ENCODE measurements at regions not wholly inside any gene's neighbourhood (a gene's known extent, or its start where the extent isn't known, plus 50 kb on each side); places are given as distances from the start of the nearest gene placed in this dataset.
A peak's percentile ranks its signal among the peaks of the same experiment; 100 is the strongest.

- in situ Hi-C loops (cut with HindIII; ENCODE audit: low pct_unique_long_range_greater_than_20kb, low sequenced_read_pairs) = loop anchor here (10.0 to 25.0 kb wide), 2 partner anchors 239 to 327 kb away; no protein-coding TSS in a partner anchor
- Histone ChIP-seq H3K4me1 (ENCODE audit: control insufficient read depth, insufficient read depth, low read length) (peaks cover 61% of the 10 kb centered on the region), H3K36me3 (ENCODE audit: control insufficient read depth, insufficient read depth, low read length) (no peaks in the 10 kb centered on the region), H3K27ac (ENCODE audit: low read length) (peak overlapping the region; percentile 98), H3K9me3 (ENCODE audit: control insufficient read depth, insufficient read depth, low read depth, low read length) (no peaks in the 10 kb centered on the region), H3K27me3 (ENCODE audit: control insufficient read depth, insufficient read depth, low read length) (no peaks in the 10 kb centered on the region), H3K4me3 (ENCODE audit: low read depth in 2 of 2, low read length in 2 of 2) (no peak overlapping the region)
- intact Hi-C loops (cut with micrococcal nuclease; ENCODE audit: unreplicated experiment) = no loop called here
- CTCF ChIA-PET = interaction anchor here (1.0 kb wide), 1 partner anchor 336 kb away, joined by 3 read pairs; no protein-coding TSS in a partner anchor
- no TSS peak for BruUV-seq (replicated peaks)
- no peak for TF ChIP-seq REST (IDR thresholded peaks at IDR 0.05; ENCODE audit: insufficient read depth in 1 of 2, low read depth in 2 of 2, low read length in 1 of 2)
- POLR2A ChIA-PET = interaction anchor here (0.8 kb wide), 1 partner anchor 143 kb away, joined by 3 read pairs; no protein-coding TSS in a partner anchor
- ATAC-seq (no peak), DNase-seq (ENCODE audit: low read depth, low spot score) (no peak)
Observed at GRCh38 chr1:234748066-234748465, 138.1 kb upstream of the IRF2BP2 start.

GRCh38 chr1:234746798-234747196, 136.8 kb upstream of the IRF2BP2 start:
- BruUV-seq (replicated peaks) = no TSS peak
- ChIA-PET CTCF (no interaction called here), POLR2A (no interaction called here)
- intact Hi-C loops (cut with micrococcal nuclease; ENCODE audit: unreplicated experiment) (no loop called here), in situ Hi-C loops (cut with HindIII; ENCODE audit: low pct_unique_long_range_greater_than_20kb, low sequenced_read_pairs) (loop anchor here (10.0 to 25.0 kb wide), 2 partner anchors 241 to 328 kb away; no protein-coding TSS in a partner anchor)
- no peak overlapping the region for H3K4me3 ChIP-seq (ENCODE audit: low read depth in 2 of 2, low read length in 2 of 2)
- DNase-seq (ENCODE audit: low read depth, low spot score) (no peak), ATAC-seq (no peak)
- H3K36me3 ChIP-seq (ENCODE audit: control insufficient read depth, insufficient read depth, low read length) = no peaks in the 10 kb centered on the region
- peak overlapping the region; percentile 98 for H3K27ac ChIP-seq (ENCODE audit: low read length)
- no peaks in the 10 kb centered on the region for H3K27me3 ChIP-seq (ENCODE audit: control insufficient read depth, insufficient read depth, low read length)
- H3K9me3 ChIP-seq (ENCODE audit: control insufficient read depth, insufficient read depth, low read depth, low read length) = no peaks in the 10 kb centered on the region
- peaks cover 66% of the 10 kb centered on the region for H3K4me1 ChIP-seq (ENCODE audit: control insufficient read depth, insufficient read depth, low read length)
- TF ChIP-seq REST (IDR thresholded peaks at IDR 0.05; ENCODE audit: insufficient read depth in 1 of 2, low read depth in 2 of 2, low read length in 1 of 2) = no peak
- TF ChIP-seq SIN3A (IDR thresholded peaks at IDR 0.05; ENCODE audit: borderline replicate concordance, insufficient read depth, low read depth, low read length) = no peak
- no peak for TF ChIP-seq POLR2AphosphoS5 (IDR thresholded peaks at IDR 0.05; ENCODE audit: low read depth, low read length)
- no peak for TF ChIP-seq CTCF (IDR thresholded peaks at IDR 0.05)
- TF ChIP-seq TCF7L2 (IDR thresholded peaks at IDR 0.05; ENCODE audit: low read depth, low read length) = no peak

Data from Panc1 (cell line).